SK-N-SH treated with all-trans-retinoic acid at 6 μM for 48 hours (cell line): ENCODE measurements at regions not wholly inside any gene's neighbourhood (a gene's known extent, or its start where the extent isn't known, plus 50 kb on each side); places are given as distances from the start of the nearest gene placed in this dataset.

Source experiments
- ARNTL ChIP-seq: fragments of 450-650 bp; formaldehyde crosslinking; IDR thresholded peaks from 2 replicates; pipeline ENCODE4 v1.5.0; 2020; ENCODE audit warnings: low read depth, mild to moderate bottlenecking, moderate library complexity, borderline replicate concordance
- BACH2 ChIP-seq: fragments of 250-450 bp; sonication (Bioruptor Pico); IDR thresholded peaks from 2 replicates; pipeline ENCODE4 v1.9.0; 2021; ENCODE audit warnings: mild to moderate bottlenecking, borderline replicate concordance
- CSDC2 ChIP-seq: fragments of 250-450 bp; sonication (Bioruptor Pico); IDR thresholded peaks from 2 replicates; pipeline ENCODE4 v1.5.0; 2020; ENCODE audit warnings: mild to moderate bottlenecking, moderate library complexity
- CSRNP3 ChIP-seq: fragments of 250-450 bp; sonication (Bioruptor Pico); IDR thresholded peaks from 2 replicates; pipeline ENCODE4 v1.5.1; 2021; ENCODE audit warnings: mild to moderate bottlenecking, moderate library complexity
- ESRRG ChIP-seq: fragments of 250-450 bp; sonication (Bioruptor Pico); IDR thresholded peaks from 2 replicates; pipeline ENCODE4 v1.6.1; 2021; ENCODE audit warnings: mild to moderate bottlenecking
- GLIS3 ChIP-seq: fragments of 250-450 bp; sonication (Bioruptor Pico); IDR thresholded peaks from 2 replicates; pipeline ENCODE4 v1.5.0; 2020; ENCODE audit warnings: mild to moderate bottlenecking, moderate library complexity
- OSR1 ChIP-seq: fragments of 250-450 bp; sonication (Bioruptor Pico); IDR thresholded peaks from 2 replicates; pipeline ENCODE4 v1.8.0; 2022; ENCODE audit warnings: moderate library complexity, mild to moderate bottlenecking, inconsistent platforms
- PPARA ChIP-seq: fragments of 250-450 bp; sonication (Bioruptor Pico); IDR thresholded peaks from 2 replicates; pipeline ENCODE4 v1.5.0; 2020; ENCODE audit warnings: mild to moderate bottlenecking, borderline replicate concordance
- RARB ChIP-seq: fragments of 250-450 bp; sonication (Bioruptor Pico); IDR thresholded peaks from 2 replicates; pipeline ENCODE4 v1.8.0; 2021; ENCODE audit warnings: mild to moderate bottlenecking, moderate library complexity
- TOX ChIP-seq: fragments of 250-450 bp; sonication (Bioruptor Pico); IDR thresholded peaks from 2 replicates; pipeline ENCODE4 v1.8.0; 2021; ENCODE audit warnings: mild to moderate bottlenecking, moderate library complexity, borderline replicate concordance
- ZFP3 ChIP-seq: fragments of 250-450 bp; sonication (Bioruptor Pico); IDR thresholded peaks from 2 replicates; pipeline ENCODE4 v1.5.0; 2020; ENCODE audit warnings: mild to moderate bottlenecking, moderate library complexity
- ZFP30 ChIP-seq: fragments of 450-650 bp; formaldehyde crosslinking; IDR thresholded peaks from 2 replicates; pipeline ENCODE4 v1.5.0; 2022; ENCODE audit warnings: mild to moderate bottlenecking, moderate library complexity
- ZNF8 ChIP-seq: fragments of 450-650 bp; formaldehyde crosslinking; IDR thresholded peaks from 2 replicates; pipeline ENCODE4 v1.5.0; 2020; ENCODE audit warnings: mild to moderate bottlenecking, moderate library complexity
- TF ChIP-seq, protein P1 (sequence below): fragments of 250-450 bp; sonication (Bioruptor Pico); IDR thresholded peaks from 2 replicates; pipeline ENCODE4 v1.5.1; 2020; ENCODE audit warnings: low read depth, mild to moderate bottlenecking, moderate library complexity

DNA sequence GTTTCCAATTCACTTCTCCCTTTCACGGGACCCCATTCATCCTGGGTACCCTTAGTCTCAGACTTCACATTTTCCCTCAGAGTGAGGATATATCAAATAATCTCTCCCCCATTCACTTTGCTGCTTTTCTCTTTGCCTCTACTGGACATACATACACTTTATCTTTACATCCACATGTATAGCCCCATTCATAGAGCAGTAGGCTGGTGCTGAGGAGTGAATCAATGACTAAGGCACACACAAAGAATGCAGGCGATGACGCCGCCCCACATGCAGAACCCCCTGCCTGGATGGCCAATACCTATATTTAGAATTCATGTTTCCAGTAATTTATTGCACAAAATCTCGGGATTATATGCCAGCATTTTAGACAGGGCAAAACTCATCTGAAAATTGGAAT, 554.3 kb upstream of the TENM3 start:
- TF ChIP-seq OSR1 (CRISPR knock-in tag): no peak
- no peak for TF ChIP-seq ZFP30
- TF ChIP-seq CSDC2 (CRISPR knock-in tag): no peak
- TF ChIP-seq ZFP3: no peak
- TF ChIP-seq RARB (CRISPR knock-in tag): no peak
- TF ChIP-seq ESRRG: no peak
- no peak for TF ChIP-seq PPARA (CRISPR knock-in tag)
- TF ChIP-seq BACH2 (CRISPR knock-in tag): no peak
- TF ChIP-seq CSRNP3 (CRISPR knock-in tag): no peak
- no peak for TF ChIP-seq GLIS3 (CRISPR knock-in tag)
- TF ChIP-seq TOX (CRISPR knock-in tag): no peak
- TF ChIP-seq ARNTL (CRISPR knock-in tag): no peak
- TF ChIP-seq, protein P1, sequence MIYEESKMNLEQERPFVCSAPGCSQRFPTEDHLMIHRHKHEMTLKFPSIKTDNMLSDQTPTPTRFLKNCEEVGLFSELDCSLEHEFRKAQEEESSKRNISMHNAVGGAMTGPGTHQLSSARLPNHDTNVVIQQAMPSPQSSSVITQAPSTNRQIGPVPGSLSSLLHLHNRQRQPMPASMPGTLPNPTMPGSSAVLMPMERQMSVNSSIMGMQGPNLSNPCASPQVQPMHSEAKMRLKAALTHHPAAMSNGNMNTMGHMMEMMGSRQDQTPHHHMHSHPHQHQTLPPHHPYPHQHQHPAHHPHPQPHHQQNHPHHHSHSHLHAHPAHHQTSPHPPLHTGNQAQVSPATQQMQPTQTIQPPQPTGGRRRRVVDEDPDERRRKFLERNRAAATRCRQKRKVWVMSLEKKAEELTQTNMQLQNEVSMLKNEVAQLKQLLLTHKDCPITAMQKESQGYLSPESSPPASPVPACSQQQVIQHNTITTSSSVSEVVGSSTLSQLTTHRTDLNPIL (CRISPR knock-in tag): no peak
- no peak for TF ChIP-seq ZNF8 (CRISPR knock-in tag)
